Osteocyte (in vitro differentiated cells): ENCODE measurements at regions not wholly inside any gene's neighbourhood (a gene's known extent, or its start where the extent isn't known, plus 50 kb on each side); places are given as distances from the start of the nearest gene placed in this dataset.

Experiments used
- DNase-seq: peaks from one replicate; pipeline ENCODE4 v3.0.0; 2021; ENCODE audit warnings: mixed read lengths; ENCODE audit not compliant: unreplicated experiment; ENCODE audit errors: extremely low spot score
- H3K27ac Mint-ChIP-seq: one replicate; pipeline ENCODE4 v1.8.0; 2021; ENCODE audit warnings: mild to moderate bottlenecking, mixed read lengths; ENCODE audit not compliant: unreplicated experiment
- H3K27me3 Mint-ChIP-seq: one replicate; pipeline ENCODE4 v1.8.0; 2021; ENCODE audit warnings: mixed read lengths; ENCODE audit not compliant: unreplicated experiment
- H3K36me3 Mint-ChIP-seq: one replicate; pipeline ENCODE4 v1.8.0; 2021; ENCODE audit warnings: mixed read lengths; ENCODE audit not compliant: unreplicated experiment
- H3K4me1 Mint-ChIP-seq: one replicate; pipeline ENCODE4 v1.8.0; 2021; ENCODE audit warnings: mixed read lengths; ENCODE audit not compliant: unreplicated experiment
- H3K4me3 Mint-ChIP-seq: one replicate; pipeline ENCODE4 v1.8.0; 2021; ENCODE audit warnings: mild to moderate bottlenecking, moderate library complexity, mixed read lengths; ENCODE audit not compliant: unreplicated experiment
- H3K9me3 Mint-ChIP-seq: one replicate; pipeline ENCODE4 v1.8.0; 2021; ENCODE audit warnings: mixed read lengths; ENCODE audit not compliant: unreplicated experiment
- TF ChIP-seq, protein P1 (sequence below): fragments of 200-600 bp; sonication (generic); IDR thresholded peaks from 2 replicates; pipeline ENCODE4 v1.5.0; 2021; ENCODE audit warnings: antibody characterized with exemption, mild to moderate bottlenecking, moderate library complexity

DNA sequence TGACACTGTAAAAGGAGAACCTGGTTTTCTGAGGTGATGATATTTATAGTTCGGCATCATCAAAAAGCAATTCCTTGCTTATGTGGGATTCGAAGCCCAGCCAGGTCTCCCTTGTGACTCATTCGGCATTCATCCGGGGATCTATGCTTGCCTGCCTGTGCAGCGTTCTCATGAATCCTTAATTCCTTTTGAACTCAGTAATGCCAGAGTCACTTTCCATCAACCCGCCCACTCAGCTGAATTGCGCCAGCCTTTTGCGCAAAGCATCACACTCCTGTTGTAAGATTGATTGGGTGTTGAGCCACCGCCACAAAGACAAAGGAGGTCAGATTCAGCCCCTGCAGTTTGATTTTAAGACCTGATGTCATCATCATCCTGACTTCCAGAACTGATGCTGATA lies 128.6 kb downstream of the SLC17A6 start:
- Mint-ChIP-seq H3K27ac (no peak overlapping the region), H3K4me1 (no peaks in the 10 kb centered on the region), H3K4me3 (no peak overlapping the region), H3K36me3 (no peaks in the 10 kb centered on the region), H3K9me3 (no peaks in the 10 kb centered on the region), H3K27me3 (no peaks in the 10 kb centered on the region)
- DNase-seq = no peak
- TF ChIP-seq, protein P1, sequence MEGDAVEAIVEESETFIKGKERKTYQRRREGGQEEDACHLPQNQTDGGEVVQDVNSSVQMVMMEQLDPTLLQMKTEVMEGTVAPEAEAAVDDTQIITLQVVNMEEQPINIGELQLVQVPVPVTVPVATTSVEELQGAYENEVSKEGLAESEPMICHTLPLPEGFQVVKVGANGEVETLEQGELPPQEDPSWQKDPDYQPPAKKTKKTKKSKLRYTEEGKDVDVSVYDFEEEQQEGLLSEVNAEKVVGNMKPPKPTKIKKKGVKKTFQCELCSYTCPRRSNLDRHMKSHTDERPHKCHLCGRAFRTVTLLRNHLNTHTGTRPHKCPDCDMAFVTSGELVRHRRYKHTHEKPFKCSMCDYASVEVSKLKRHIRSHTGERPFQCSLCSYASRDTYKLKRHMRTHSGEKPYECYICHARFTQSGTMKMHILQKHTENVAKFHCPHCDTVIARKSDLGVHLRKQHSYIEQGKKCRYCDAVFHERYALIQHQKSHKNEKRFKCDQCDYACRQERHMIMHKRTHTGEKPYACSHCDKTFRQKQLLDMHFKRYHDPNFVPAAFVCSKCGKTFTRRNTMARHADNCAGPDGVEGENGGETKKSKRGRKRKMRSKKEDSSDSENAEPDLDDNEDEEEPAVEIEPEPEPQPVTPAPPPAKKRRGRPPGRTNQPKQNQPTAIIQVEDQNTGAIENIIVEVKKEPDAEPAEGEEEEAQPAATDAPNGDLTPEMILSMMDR = no peak

DNA sequence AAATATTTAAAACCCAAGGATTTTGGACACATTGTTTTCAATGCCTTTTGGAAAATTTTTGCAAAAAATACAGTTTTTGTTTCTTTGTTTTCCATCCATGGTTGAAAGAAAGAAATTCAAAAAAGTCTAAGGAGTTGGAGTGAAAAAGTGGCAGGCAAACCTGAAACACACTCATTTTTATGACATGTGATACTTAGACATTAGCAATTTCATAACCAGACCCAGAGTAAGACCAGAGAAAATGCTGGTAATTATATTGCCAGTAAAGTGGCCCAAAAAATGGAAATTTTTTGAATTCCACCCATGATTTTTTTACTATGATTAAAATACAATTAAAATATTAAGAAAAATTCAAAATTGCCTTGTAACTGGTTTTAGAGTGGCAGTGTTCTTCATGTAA lies 128.2 kb downstream of the SLC17A6 start:
- Mint-ChIP-seq H3K27me3 (no peaks in the 10 kb centered on the region), H3K36me3 (no peaks in the 10 kb centered on the region), H3K9me3 (no peaks in the 10 kb centered on the region), H3K4me3 (no peak overlapping the region), H3K27ac (no peak overlapping the region), H3K4me1 (no peaks in the 10 kb centered on the region)
- TF ChIP-seq, protein P1 = no peak
- no peak for DNase-seq

DNA sequence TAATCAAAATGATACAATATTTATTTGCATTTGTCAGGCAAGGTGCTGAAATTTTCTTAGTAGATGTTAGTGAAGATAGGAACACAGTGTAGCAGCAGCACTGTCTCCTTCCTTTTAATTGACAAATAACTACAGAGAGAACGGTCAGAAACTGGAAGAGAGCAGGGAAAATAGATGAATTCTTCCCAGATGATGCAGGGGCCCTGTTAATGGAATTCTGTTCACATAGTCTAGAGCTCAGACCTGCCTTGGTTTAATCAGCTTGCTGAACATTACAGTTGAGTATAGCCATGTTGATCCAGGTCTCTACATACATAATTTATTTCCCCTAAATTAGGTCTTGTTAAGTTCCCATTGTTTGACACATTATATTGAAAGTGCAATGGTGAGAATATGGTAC lies 127.4 kb downstream of the SLC17A6 start:
- no peak for DNase-seq
- Mint-ChIP-seq H3K27ac (no peak overlapping the region), H3K4me1 (no peaks in the 10 kb centered on the region), H3K4me3 (no peak overlapping the region), H3K27me3 (no peaks in the 10 kb centered on the region), H3K9me3 (no peaks in the 10 kb centered on the region), H3K36me3 (no peaks in the 10 kb centered on the region)
- TF ChIP-seq, protein P1 = no peak

DNA sequence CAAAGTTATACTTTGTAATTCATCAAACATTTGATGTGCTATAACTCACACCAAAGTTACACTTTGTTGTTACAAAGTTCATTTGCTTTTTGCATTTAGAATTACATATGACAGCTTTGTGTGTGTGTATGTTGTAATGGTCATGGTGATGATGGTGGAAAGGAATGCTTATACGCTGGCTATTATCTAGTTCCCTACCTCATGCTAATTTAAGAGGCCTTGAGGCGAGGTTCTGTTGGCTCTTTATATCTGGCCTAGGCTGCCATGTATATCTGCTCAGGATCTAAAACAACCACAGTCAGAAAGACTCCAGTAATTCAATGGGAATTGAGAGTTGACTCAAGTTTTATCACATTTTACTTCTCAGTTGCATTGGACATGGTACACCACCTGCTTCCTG lies 123.4 kb downstream of the SLC17A6 start:
- TF ChIP-seq, protein P1 = no peak
- no peaks in the 10 kb centered on the region for H3K27me3 Mint-ChIP-seq
- no peak overlapping the region for H3K4me3 Mint-ChIP-seq
- peaks cover 7% of the 10 kb centered on the region for H3K9me3 Mint-ChIP-seq
- H3K36me3 Mint-ChIP-seq = no peaks in the 10 kb centered on the region
- no peak for DNase-seq
- no peak overlapping the region for H3K27ac Mint-ChIP-seq
- peaks cover 7% of the 10 kb centered on the region for H3K4me1 Mint-ChIP-seq

DNA sequence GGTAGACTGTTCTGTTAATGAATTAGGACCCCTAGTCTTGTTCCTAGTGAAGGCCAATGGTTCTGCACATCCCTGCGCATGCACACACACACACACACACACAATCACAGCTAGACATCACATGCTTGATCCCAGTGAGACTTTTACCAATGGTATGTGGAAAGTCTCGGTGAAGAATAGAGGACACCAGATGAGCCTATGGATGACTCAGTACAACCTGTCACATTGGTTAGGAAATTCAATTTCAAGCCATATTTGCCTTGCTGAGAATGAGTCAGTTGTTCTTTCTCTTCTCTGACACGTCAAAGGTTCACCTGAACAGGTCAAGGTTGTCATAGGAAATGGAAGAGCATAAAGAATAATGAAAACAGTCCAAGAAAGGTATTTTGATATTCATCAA lies 122.0 kb downstream of the SLC17A6 start:
- TF ChIP-seq, protein P1 = no peak
- DNase-seq = no peak
- H3K27me3 Mint-ChIP-seq = no peaks in the 10 kb centered on the region
- no peak overlapping the region for H3K27ac Mint-ChIP-seq
- H3K4me3 Mint-ChIP-seq = no peak overlapping the region
- peaks cover 7% of the 10 kb centered on the region for H3K4me1 Mint-ChIP-seq
- no peaks in the 10 kb centered on the region for H3K36me3 Mint-ChIP-seq
- peaks cover 7% of the 10 kb centered on the region for H3K9me3 Mint-ChIP-seq
